HG03442 (cell line): ENCODE measurements at regions not wholly inside any gene's neighbourhood (a gene's known extent, or its start where the extent isn't known, plus 50 kb on each side); places are given as distances from the start of the nearest gene placed in this dataset.
"Not testable (repeated sequence)": the region's sequence is repeated elsewhere in the genome, so short reads cannot be mapped to it uniquely, and the experiment has no call there.

Source experiments
- ATAC-seq: cut with Tn5 transposase; IDR thresholded peaks from one replicate; pipeline ENCODE4 v1.9.1; 2021; ENCODE audit warnings: mild to moderate bottlenecking, moderate library complexity; ENCODE audit not compliant: unreplicated experiment

DNA sequence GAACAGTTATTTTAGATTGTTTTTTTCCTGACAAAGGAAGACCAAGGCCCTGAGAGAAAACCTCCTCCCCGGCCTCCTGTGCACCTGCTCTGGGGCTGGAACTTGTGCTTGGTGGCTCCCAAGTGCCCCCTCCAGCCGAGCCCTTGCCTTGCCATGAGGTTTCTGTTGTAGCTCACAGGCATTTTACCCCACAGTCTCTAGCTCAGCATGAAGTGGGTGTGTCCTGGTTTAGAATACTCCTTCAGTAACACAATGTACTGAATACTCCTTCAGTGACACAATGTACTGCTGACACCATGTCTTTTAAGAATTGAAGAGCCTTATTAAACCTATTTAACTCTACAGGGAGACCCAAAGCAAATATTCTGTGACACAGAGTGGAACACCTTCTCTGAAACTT is 116.1 kb downstream of the OR4M2 start:
- ATAC-seq, result not testable (repeated sequence)

GRCh38 chr15:22200417-22200816 is 120.1 kb downstream of the OR4M2 start:
- not testable (repeated sequence) for ATAC-seq

GRCh38 chr15:22201993-22202659 is 121.8 kb downstream of the OR4M2 start:
- not testable (repeated sequence) for ATAC-seq

DNA sequence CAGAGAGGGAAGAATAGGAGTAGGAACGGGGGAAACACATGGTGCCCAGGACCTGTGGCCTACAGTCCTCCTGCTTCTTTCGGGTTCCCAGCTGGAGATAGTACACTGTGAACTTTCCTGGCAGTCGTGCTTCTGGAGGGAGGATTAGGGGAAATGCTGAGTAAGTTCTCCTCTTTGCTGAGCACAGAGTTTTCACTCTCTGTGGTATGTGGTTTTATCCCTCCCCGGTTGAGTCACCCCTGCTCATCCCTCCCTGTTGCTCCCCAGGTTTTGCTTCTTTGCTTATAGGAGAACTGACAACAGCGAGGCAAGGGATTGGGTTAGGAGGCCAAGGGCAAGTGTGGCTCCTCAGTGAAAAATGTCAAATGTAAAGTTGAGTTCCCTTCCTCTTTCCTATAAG is 122.9 kb downstream of the OR4M2 start:
- not testable (repeated sequence) for ATAC-seq

GRCh38 chr15:22209086-22209485 is 128.8 kb downstream of the OR4M2 start:
- ATAC-seq, result not testable (repeated sequence)

GRCh38 chr15:22222596-22222995 is 142.3 kb downstream of the OR4M2 start:
- not testable (repeated sequence) for ATAC-seq

GRCh38 chr15:22224241-22224671 is 143.9 kb downstream of the OR4M2 start:
- ATAC-seq, result no peak

DNA sequence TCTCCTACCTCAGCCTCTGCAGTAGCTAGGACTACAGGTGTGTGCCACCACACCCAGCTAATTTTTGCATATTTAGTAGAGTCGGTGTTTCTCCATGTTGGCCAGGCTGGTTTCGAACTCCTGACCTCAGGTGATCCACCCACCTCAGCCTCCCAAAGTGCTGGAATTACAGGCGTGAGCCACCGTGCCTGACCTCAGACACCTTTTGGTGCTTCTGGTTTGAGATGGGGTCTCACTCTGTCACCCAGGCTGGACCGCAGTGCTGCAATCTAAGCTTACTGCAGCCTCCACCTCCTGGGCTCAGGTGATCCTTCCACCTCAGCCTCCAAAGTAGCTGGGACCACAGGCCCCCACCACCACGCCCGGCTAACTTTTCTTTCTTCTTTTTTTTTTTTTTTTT is 144.6 kb downstream of the OR4M2 start:
- ATAC-seq, result not testable (repeated sequence)

DNA sequence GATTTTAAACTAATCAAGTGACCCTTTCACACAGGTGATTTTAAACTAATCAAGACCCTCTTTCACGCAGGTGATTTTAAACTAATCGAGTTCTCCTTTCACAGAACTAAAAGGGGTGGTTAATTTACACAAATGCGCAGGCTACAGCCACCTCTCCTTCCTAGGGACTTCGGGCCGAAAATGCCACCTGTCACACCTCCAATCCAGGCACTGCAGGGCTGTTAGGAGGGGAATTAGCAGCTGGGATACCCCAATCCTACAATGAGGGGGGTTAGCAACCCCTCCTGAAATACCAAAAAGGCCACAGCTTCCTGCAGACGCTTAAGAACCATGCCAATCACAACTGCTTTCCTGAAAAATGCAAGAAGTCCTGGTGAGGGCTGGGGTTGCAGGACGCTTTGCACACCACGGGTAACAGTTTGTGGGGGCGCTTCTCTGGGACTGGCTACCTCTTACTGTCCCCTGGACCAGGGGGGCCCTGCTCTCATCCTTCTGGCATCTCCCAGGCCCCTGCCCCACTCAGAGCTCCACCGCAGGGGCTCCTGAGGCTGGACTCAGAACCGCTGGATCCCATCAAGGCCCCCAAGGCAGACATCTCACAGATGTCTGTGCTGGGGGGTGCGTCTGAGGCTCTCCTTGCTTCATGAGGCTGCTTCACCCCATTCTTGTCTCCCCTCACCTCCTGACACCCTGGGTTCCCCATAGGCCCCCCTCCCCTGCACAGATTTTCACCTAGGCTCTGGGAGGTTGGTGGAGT is 145.9 kb downstream of the OR4M2 start:
- no peak for ATAC-seq

DNA sequence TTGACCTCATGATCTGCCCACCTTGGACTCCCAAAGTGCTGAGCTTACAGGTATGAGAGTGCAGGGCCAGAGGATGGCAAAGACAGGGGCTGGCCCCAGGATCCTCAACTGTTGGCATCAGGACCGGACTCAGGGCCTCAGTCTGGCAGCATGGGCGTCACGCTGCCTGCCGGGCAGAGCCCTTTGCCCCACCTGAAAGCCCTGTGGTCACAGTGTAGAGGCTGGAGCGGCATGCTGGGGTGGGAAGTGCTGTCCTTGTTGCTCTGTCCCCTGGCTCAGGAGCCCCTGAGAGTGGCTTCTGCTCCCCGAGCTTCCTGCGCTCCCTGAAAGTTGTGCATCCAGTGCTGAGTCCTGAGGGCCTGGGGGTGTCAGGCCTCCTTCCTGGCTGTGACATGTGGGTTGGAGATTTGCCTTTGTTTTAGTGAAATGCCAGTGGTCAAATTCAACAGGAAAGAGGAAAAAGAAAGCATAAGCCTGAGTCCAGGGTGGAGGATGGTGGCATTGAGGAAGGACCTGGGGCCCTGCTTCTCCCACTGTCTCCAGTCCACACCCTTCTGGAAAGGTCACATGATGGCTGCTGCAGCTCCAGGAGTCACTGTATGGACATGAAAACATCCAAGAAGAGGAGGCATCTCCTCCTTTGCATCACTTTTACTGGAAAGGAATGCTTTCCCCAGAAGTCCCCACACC is 147.2 kb downstream of the OR4M2 start:
- no peak for ATAC-seq

DNA sequence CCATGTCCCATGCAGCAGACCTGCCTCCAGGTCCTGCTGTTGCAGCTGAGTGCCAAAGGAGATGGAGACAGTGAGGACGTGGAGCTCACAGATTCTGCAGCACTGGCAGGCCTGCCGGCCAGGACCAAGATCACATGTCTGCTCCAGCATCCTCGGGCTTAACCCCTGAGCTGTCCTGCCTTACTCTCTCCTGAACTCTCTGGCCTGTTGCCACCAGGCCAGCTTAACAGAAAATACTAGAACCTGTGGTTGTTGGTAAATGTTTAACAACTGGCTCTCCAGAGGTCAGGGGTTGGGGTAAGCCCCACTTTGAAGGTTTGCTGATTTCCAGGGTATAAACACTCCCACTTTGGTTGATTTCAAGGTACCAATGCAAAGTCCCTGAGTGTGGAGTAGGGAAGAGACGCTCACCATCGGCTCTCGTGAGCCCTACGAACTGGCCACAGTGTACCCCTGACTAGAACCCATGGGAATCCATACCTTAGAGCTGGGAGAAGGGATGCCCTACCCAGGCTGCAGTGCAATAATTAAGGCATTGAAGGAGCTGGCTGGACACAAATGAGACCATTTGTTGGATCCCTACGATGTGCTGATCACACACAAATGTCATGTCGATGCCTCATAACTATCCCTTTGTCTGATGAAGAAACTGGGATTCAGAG is 147.9 kb downstream of the OR4M2 start:
- ATAC-seq, result no peak

- no peak for ATAC-seq
Observed at GRCh38 chr15:22229990-22230819, 149.9 kb downstream of the OR4M2 start.

GRCh38 chr15:22231603-22232002 is 151.3 kb downstream of the OR4M2 start:
- ATAC-seq, result no peak

GRCh38 chr15:22232675-22233074 is 152.3 kb downstream of the OR4M2 start:
- ATAC-seq, result no peak

DNA sequence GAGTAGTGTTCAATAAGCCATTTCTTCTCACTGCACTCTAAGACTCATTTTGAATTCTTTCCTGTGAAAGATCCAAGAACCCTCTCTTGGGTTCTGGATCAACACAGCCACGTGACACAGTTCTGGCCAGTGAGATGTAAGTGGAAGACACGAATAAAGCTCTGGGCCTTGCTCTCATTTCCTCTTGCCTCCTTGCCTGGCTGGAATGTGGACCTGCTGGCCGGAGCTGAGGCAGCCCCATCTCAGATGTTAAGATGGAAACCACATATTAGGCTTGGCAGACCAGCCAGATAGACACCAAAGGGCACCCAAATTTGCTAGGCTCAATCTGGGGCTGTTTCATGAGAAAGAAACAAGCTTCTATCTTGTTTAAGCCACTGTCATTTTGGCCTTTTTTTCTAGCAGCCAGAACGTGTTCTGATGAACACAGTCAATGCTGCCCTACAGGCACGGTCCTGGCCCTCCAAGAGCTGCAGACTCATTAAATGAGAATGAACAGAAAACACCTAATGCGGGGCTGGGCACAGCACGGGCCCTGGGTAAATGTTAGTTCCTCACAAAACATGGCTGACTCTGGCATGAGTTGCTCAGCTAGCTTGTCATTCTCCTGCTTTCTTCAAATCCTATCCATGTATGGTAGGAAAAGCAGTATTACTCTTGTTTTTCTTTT is 155.1 kb downstream of the OR4M2 start:
- not testable (repeated sequence) for ATAC-seq

DNA sequence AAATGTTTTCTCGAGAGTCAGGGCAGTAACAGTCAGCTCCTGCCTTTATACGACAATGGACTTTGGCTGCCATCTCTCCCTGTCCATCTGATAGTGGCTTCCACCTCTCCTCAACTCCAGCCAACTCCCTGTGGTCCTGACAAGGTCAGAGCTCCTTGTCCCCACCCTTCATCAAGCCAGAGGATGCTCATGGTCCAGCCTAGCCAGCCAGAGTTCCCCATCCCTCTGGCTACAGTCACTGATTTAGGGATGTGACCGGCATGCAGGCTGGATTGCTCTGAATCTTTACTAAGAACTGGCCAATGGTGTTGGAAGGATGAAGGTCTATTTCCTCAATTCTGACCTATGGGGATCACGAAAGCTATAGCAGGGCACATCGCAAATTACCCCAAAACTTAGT is 156.1 kb downstream of the OR4M2 start:
- ATAC-seq, result no peak

DNA sequence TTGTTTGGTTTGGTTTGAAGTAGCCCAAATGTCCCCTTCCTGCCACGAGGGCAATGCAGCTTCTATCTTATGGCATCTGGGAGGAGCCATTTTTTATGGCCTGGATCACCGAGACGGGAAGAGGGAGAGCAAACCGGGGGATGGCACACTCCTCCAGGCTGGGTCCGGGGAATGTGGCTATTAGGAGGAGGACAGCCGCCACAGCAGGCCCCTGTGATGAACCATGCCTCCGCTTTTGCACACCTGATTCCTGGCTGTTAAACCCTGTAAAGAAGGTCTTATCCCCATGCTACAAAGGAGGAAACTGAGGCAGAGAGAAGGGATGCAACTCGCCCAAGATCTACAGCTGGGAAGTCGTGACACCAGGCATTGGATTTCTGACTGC is 157.6 kb downstream of the OR4M2 start:
- ATAC-seq, result no peak

DNA sequence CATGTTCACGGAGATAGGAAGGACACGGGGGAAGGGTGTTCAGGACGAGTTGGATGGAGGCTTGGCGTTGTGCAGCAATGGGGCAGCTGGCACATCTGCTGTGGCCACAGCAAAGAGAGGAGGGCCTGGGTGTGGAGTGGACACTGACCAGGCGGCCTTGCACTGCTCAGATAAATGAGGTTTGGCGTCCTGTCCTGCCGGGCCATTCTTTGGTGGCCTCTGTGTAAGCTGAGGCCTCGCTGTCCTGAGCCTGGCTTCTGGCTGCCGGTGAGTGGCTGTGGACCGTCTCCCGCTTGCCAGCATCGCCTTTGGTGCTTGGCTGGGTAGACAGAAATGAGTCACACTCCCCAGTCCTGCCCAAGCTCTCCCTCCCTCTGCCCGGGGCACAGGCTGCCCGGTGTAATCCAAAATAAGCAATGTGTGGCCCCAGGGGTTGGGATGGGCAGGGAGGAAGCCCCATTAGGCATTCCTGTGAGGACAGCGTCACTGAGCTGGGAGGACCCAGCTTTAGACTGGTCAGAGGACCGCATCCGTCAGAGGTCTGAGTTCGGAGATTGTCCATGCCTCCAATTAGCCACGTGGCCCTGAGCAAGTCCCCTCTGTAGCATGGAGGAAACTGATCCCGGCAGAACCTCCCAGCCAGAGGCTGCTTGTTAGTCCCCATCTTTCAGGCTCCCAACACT is 158.1 kb downstream of the OR4M2 start:
- ATAC-seq, result not testable (repeated sequence)
